A549 (cell line): ENCODE measurements at regions not wholly inside any gene's neighbourhood (a gene's known extent, or its start where the extent isn't known, plus 50 kb on each side); places are given as distances from the start of the nearest gene placed in this dataset.

Experiments used
- ATAC-seq, 2 experiments: fragments of 200-7000 bp in 1 of 2; fragments of >200 bp in 1 of 2; cut with Nextera tagmentation in 1 of 2; cut with Tn5 transposase in 1 of 2; 3 replicates each; pipeline versions ENCODE4 v1.8.0 to v1.9.1; 2018 to 2020; ENCODE audit warnings: mild to moderate bottlenecking in 1 of 2, moderate library complexity in 1 of 2
- CTCF ChIA-PET: fragments of 300-600 bp; sonication (Branson Sonifier 250); formaldehyde crosslinking; extraction: SDS; loops from one replicate; lab custom pipeline; 2021; ENCODE audit warnings: antibody characterized with exemption, inconsistent platforms; lab: Yijun Ruan, JAX
- POLR2A ChIA-PET: fragments of 350-600 bp; formaldehyde crosslinking; extraction: SDS; loops from one replicate; lab custom pipeline; 2021; ENCODE audit warnings: antibody characterized with exemption, inconsistent platforms; lab: Yijun Ruan, JAX
- DNase-seq, 2 experiments: peaks; one replicate each; pipeline versions ENCODE4 v3.0.0 to v3.0.0-alpha.2; 2011 to 2016; ENCODE audit warnings: low read depth in 1 of 2, low spot score in 1 of 2
- FAIRE-seq: peaks from 2 replicates; lab custom pipeline; 2011; peaks lifted over from hg19 to GRCh38; lab: Jason Lieb, UNC
- H3K27ac ChIP-seq, 2 experiments: fragments of >200 bp; sonication (Bioruptor Twin); formaldehyde crosslinking; 3 replicates each; pipeline ENCODE4 v1.5.1; 2016 to 2017
- H3K4me1 ChIP-seq: fragments of >200 bp; sonication (Bioruptor Twin); formaldehyde crosslinking; 3 replicates; pipeline ENCODE4 v1.6.1; 2016
- H3K4me2 ChIP-seq: fragments of >200 bp; sonication (Bioruptor Twin); formaldehyde crosslinking; 3 replicates; pipeline ENCODE4 v1.6.1; 2016
- H3K4me3 ChIP-seq: fragments of >200 bp; sonication (Bioruptor Twin); formaldehyde crosslinking; 3 replicates; pipeline ENCODE4 v1.5.1; 2016
- H3K9me3 ChIP-seq: fragments of >200 bp; sonication (Bioruptor Twin); formaldehyde crosslinking; 3 replicates; pipeline ENCODE4 v1.6.1; 2016
- BHLHE40 ChIP-seq: IDR thresholded peaks from 2 replicates; pipeline ENCODE4 v1.6.1; 2012; ENCODE audit warnings: low read depth, low read length, inconsistent platforms
- CBX2 ChIP-seq: fragments of 200-600 bp; sonication (generic); IDR thresholded peaks from 2 replicates; pipeline ENCODE4 v1.6.1; 2016; ENCODE audit warnings: low read depth, mild to moderate bottlenecking, borderline replicate concordance
- CHD2 ChIP-seq: fragments of 150-350 bp; IDR thresholded peaks from 2 replicates; pipeline ENCODE4 v1.6.1; 2014; ENCODE audit warnings: low read length; ENCODE audit not compliant: partially characterized antibody
- CHD4 ChIP-seq: fragments of 200-600 bp; sonication (generic); IDR thresholded peaks from 2 replicates; pipeline ENCODE4 v1.6.1; 2016; ENCODE audit warnings: antibody characterized with exemption, mild to moderate bottlenecking, borderline replicate concordance
- ESRRA ChIP-seq: fragments of 150-350 bp; IDR thresholded peaks from 2 replicates; pipeline ENCODE4 v1.6.1; 2014; ENCODE audit warnings: mild to moderate bottlenecking, low read length, borderline replicate concordance
- GATA3 ChIP-seq: IDR thresholded peaks from 2 replicates; pipeline ENCODE4 v1.6.1; 2012; ENCODE audit warnings: borderline replicate concordance
- HDAC2 ChIP-seq: fragments of 200-600 bp; sonication (generic); IDR thresholded peaks from 2 replicates; pipeline ENCODE4 v1.6.1; 2016
- HOXB5 ChIP-seq: fragments of 250-450 bp; sonication (Bioruptor Pico); IDR thresholded peaks from 2 replicates; pipeline ENCODE4 v1.5.0; 2020; ENCODE audit warnings: mild to moderate bottlenecking, moderate library complexity
- MAZ ChIP-seq: fragments of 150-350 bp; IDR thresholded peaks from 2 replicates; pipeline ENCODE4 v1.6.1; 2014; ENCODE audit warnings: antibody characterized with exemption, low read depth, low read length, borderline replicate concordance
- MYC ChIP-seq: IDR thresholded peaks from 2 replicates; pipeline ENCODE4 v1.6.1; 2012; ENCODE audit warnings: mild to moderate bottlenecking, inconsistent platforms, low read length, improper control_type of control experiment, borderline replicate concordance
- NPAS2 ChIP-seq: fragments of 250-450 bp; sonication (Bioruptor Pico); IDR thresholded peaks from 2 replicates; pipeline ENCODE4 v1.8.0; 2022; ENCODE audit warnings: mild to moderate bottlenecking, moderate library complexity, borderline replicate concordance
- NR3C1 ChIP-seq: fragments of >200 bp; sonication (Bioruptor Twin); formaldehyde crosslinking; IDR thresholded peaks from 3 replicates; pipeline ENCODE4 v1.6.1; 2017
- RAD21 ChIP-seq, 2 experiments: fragments of >200 bp in 1 of 2; sonication (Bioruptor Twin) in 1 of 2; formaldehyde crosslinking in 1 of 2; IDR thresholded peaks in 1 of 2; conservative IDR thresholded peaks in 1 of 2; 2 replicates in 1 of 2; 3 replicates in 1 of 2; pipeline ENCODE4 v1.6.1; 2012 to 2018; ENCODE audit warnings: inconsistent platforms in 1 of 2
- RCOR1 ChIP-seq: fragments of 150-350 bp; IDR thresholded peaks from 2 replicates; pipeline ENCODE4 v1.6.1; 2014; ENCODE audit warnings: antibody characterized with exemption, low read length, low read depth
- TFCP2L1 ChIP-seq: fragments of 250-450 bp; sonication (Bioruptor Pico); IDR thresholded peaks from 2 replicates; pipeline ENCODE4 v1.5.0; 2021; ENCODE audit warnings: mild to moderate bottlenecking
- WGBS: methylation state at CpG from one replicate; pipeline ENCODE4 v1.1.6; 2017; ENCODE audit errors: missing lambda C conversion rate; 5-methylcytosine and 5-hydroxymethylcytosine counted together
- TF ChIP-seq, protein P1 (sequence below): fragments of >200 bp; sonication (Bioruptor Twin); formaldehyde crosslinking; IDR thresholded peaks from 3 replicates; pipeline ENCODE4 v1.5.1; 2016
- TF ChIP-seq, protein P2 (sequence below): fragments of >200 bp; sonication (Bioruptor Twin); formaldehyde crosslinking; IDR thresholded peaks from 3 replicates; pipeline ENCODE4 v1.6.1; 2016
- TF ChIP-seq, protein P3 (sequence below): IDR thresholded peaks from 2 replicates; pipeline ENCODE4 v1.6.1; 2012
- TF ChIP-seq, protein P4 (sequence below): IDR thresholded peaks from 2 replicates; pipeline ENCODE4 v1.6.1; 2012
- TF ChIP-seq, protein P5 (sequence below): IDR thresholded peaks from 2 replicates; pipeline ENCODE4 v1.6.1; 2012; ENCODE audit warnings: low read depth, borderline replicate concordance
- TF ChIP-seq, protein P6 (sequence below): fragments of 250-450 bp; sonication (Bioruptor Pico); IDR thresholded peaks from 2 replicates; pipeline ENCODE4 v1.5.0; 2020; ENCODE audit warnings: low read depth, mild to moderate bottlenecking, moderate library complexity
- TF ChIP-seq, protein P7 (sequence below): fragments of 200-600 bp; sonication (generic); IDR thresholded peaks from 2 replicates; pipeline ENCODE4 v1.6.1; 2016; ENCODE audit warnings: antibody characterized with exemption, mild to moderate bottlenecking, moderate library complexity
- TF ChIP-seq, protein P8 (sequence below): fragments of >200 bp; sonication (Bioruptor Twin); formaldehyde crosslinking; IDR thresholded peaks from 2 replicates; pipeline ENCODE4 v1.6.1; 2016

DNA sequence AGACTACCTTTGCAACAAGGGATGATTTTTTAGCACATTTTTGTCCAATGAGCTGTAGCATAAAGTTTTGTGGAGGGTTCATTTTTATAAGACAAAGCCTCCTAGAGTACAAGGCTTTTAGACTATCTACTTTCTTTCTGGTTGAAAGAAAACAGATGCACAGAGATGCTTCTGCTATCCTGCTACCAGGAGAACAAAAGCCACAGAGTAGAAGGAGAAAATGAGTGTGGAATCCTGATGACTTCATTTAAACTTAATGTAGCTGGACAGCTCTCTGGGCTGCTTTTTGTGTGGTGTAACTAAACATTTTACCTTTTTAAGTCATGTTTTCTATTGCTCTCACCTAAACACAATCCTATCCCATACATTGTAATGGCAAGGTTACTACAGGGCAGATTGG, 1009.4 kb downstream of the TLE1 start:
- no peaks in the 10 kb centered on the region for H3K9me3 ChIP-seq
- ATAC-seq (no peak), FAIRE-seq (no peak), DNase-seq (no peak)
- ChIA-PET POLR2A (no interaction called here), CTCF (interaction anchor here (1.0 kb wide), 1 partner anchor 7 kb away, joined by 3 read pairs; no protein-coding TSS in a partner anchor)
- H3K4me2 ChIP-seq: no peak overlapping the region
- no peaks in the 10 kb centered on the region for H3K4me1 ChIP-seq
- TF ChIP-seq CBX2 (no peak), NR3C1 (no peak)
- TF ChIP-seq, protein P1, sequence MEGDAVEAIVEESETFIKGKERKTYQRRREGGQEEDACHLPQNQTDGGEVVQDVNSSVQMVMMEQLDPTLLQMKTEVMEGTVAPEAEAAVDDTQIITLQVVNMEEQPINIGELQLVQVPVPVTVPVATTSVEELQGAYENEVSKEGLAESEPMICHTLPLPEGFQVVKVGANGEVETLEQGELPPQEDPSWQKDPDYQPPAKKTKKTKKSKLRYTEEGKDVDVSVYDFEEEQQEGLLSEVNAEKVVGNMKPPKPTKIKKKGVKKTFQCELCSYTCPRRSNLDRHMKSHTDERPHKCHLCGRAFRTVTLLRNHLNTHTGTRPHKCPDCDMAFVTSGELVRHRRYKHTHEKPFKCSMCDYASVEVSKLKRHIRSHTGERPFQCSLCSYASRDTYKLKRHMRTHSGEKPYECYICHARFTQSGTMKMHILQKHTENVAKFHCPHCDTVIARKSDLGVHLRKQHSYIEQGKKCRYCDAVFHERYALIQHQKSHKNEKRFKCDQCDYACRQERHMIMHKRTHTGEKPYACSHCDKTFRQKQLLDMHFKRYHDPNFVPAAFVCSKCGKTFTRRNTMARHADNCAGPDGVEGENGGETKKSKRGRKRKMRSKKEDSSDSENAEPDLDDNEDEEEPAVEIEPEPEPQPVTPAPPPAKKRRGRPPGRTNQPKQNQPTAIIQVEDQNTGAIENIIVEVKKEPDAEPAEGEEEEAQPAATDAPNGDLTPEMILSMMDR: no peak
- no peak overlapping the region for H3K27ac ChIP-seq
- no peak overlapping the region for H3K4me3 ChIP-seq

DNA sequence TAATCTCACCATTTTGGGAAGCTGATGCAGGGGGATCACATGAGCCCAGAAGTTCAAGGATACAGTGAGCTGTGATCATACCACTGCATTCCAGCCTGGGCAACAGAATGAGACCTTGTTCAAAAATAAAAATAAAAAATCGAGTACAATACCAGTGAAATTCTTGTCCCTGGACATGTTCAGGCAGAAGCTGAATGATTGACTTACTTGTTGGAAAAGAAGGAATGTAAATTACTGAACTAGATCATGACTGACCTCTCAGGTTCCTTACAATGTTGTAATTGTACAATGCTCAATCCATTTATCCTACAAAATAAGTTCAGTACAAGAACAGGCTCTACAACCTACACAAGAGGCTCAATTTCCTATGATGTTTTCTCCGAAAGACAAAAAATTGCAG, 1010.4 kb downstream of the TLE1 start:
- Histone ChIP-seq H3K4me1 (no peaks in the 10 kb centered on the region), H3K4me3 (no peak overlapping the region), H3K9me3 (no peaks in the 10 kb centered on the region), H3K4me2 (no peak overlapping the region), H3K27ac (no peak overlapping the region)
- ATAC-seq (no peak), DNase-seq (no peak), FAIRE-seq (no peak)
- TF ChIP-seq NR3C1 (no peak), MAZ (no peak), NPAS2 (CRISPR knock-in tag) (no peak), RCOR1 (no peak)
- TF ChIP-seq, protein P2, sequence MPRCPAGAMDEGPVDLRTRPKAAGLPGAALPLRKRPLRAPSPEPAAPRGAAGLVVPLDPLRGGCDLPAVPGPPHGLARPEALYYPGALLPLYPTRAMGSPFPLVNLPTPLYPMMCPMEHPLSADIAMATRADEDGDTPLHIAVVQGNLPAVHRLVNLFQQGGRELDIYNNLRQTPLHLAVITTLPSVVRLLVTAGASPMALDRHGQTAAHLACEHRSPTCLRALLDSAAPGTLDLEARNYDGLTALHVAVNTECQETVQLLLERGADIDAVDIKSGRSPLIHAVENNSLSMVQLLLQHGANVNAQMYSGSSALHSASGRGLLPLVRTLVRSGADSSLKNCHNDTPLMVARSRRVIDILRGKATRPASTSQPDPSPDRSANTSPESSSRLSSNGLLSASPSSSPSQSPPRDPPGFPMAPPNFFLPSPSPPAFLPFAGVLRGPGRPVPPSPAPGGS: no peak
- TF ChIP-seq, protein P3, sequence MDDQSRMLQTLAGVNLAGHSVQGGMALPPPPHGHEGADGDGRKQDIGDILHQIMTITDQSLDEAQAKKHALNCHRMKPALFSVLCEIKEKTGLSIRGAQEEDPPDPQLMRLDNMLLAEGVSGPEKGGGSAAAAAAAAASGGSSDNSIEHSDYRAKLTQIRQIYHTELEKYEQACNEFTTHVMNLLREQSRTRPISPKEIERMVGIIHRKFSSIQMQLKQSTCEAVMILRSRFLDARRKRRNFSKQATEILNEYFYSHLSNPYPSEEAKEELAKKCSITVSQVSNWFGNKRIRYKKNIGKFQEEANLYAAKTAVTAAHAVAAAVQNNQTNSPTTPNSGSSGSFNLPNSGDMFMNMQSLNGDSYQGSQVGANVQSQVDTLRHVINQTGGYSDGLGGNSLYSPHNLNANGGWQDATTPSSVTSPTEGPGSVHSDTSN: no peak
- TF ChIP-seq, protein P4, sequence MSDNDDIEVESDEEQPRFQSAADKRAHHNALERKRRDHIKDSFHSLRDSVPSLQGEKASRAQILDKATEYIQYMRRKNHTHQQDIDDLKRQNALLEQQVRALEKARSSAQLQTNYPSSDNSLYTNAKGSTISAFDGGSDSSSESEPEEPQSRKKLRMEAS: no peak
- CTCF ChIA-PET: no interaction called here
- WGBS: 41% methylated on average over 2 of the region's 2 CpGs
- POLR2A ChIA-PET: no interaction called here

DNA sequence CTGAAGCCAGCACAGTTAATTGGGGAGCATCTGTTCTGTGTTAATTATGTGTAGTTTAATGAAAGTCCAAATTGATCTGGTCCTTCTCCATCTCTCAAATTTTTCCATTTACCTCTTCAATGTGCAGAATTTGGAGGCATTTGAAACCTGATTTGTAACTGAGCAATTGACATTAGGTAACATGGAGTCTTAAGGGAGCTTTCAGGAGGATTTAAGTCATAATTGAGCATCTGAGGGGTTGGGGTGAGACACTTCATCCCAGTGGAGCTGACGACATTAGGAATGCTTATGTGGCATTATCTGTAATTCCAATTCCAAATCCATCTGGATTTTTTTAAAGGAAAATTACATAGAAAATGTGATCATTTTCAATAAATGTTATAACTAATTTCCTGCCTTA, 1015.9 kb downstream of the TLE1 start:
- Histone ChIP-seq H3K4me3 (no peak overlapping the region), H3K9me3 (peaks cover 13% of the 10 kb centered on the region; the same call in 2 of the 3 replicates), H3K4me1 (no peaks in the 10 kb centered on the region), H3K27ac (no peak overlapping the region), H3K4me2 (no peak overlapping the region)
- 0% methylated on average over 1 of the region's 1 CpG for WGBS
- ChIA-PET POLR2A (no interaction called here), CTCF (no interaction called here)
- DNase-seq (no peak), ATAC-seq (no peak), FAIRE-seq (no peak)
- TF ChIP-seq, protein P5, sequence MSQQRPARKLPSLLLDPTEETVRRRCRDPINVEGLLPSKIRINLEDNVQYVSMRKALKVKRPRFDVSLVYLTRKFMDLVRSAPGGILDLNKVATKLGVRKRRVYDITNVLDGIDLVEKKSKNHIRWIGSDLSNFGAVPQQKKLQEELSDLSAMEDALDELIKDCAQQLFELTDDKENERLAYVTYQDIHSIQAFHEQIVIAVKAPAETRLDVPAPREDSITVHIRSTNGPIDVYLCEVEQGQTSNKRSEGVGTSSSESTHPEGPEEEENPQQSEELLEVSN: no peak
- TF ChIP-seq, protein P2: no peak
- TF ChIP-seq GATA3 (no peak), RAD21 (conservative IDR thresholded peaks at IDR 0.05 in 1 of 2, IDR thresholded peaks at IDR 0.05 in 1 of 2) (no peak), CHD2 (no peak), CHD4 (no peak), BHLHE40 (no peak), MYC (no peak), TFCP2L1 (no peak), HOXB5 (CRISPR knock-in tag) (no peak), ESRRA (no peak), HDAC2 (no peak)
- TF ChIP-seq, protein P6, sequence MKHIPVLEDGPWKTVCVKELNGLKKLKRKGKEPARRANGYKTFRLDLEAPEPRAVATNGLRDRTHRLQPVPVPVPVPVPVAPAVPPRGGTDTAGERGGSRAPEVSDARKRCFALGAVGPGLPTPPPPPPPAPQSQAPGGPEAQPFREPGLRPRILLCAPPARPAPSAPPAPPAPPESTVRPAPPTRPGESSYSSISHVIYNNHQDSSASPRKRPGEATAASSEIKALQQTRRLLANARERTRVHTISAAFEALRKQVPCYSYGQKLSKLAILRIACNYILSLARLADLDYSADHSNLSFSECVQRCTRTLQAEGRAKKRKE (CRISPR knock-in tag): no peak
- TF ChIP-seq, protein P7, sequence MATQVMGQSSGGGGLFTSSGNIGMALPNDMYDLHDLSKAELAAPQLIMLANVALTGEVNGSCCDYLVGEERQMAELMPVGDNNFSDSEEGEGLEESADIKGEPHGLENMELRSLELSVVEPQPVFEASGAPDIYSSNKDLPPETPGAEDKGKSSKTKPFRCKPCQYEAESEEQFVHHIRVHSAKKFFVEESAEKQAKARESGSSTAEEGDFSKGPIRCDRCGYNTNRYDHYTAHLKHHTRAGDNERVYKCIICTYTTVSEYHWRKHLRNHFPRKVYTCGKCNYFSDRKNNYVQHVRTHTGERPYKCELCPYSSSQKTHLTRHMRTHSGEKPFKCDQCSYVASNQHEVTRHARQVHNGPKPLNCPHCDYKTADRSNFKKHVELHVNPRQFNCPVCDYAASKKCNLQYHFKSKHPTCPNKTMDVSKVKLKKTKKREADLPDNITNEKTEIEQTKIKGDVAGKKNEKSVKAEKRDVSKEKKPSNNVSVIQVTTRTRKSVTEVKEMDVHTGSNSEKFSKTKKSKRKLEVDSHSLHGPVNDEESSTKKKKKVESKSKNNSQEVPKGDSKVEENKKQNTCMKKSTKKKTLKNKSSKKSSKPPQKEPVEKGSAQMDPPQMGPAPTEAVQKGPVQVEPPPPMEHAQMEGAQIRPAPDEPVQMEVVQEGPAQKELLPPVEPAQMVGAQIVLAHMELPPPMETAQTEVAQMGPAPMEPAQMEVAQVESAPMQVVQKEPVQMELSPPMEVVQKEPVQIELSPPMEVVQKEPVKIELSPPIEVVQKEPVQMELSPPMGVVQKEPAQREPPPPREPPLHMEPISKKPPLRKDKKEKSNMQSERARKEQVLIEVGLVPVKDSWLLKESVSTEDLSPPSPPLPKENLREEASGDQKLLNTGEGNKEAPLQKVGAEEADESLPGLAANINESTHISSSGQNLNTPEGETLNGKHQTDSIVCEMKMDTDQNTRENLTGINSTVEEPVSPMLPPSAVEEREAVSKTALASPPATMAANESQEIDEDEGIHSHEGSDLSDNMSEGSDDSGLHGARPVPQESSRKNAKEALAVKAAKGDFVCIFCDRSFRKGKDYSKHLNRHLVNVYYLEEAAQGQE: no peak
- TF ChIP-seq, protein P8, sequence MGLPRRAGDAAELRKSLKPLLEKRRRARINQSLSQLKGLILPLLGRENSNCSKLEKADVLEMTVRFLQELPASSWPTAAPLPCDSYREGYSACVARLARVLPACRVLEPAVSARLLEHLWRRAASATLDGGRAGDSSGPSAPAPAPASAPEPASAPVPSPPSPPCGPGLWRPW: no peak
